Glutamatergic neuron (in vitro differentiated cells): ENCODE measurements at regions not wholly inside any gene's neighbourhood (a gene's known extent, or its start where the extent isn't known, plus 50 kb on each side); places are given as distances from the start of the nearest gene placed in this dataset.

Experiments used
- DNase-seq: peaks from one replicate; pipeline ENCODE4 v3.0.0; 2022
- H3K27ac Mint-ChIP-seq: one replicate; pipeline ENCODE4 v1.8.0; 2020; ENCODE audit warnings: mild to moderate bottlenecking, mixed read lengths, inconsistent platforms; ENCODE audit not compliant: unreplicated experiment
- H3K27me3 Mint-ChIP-seq: one replicate; pipeline ENCODE4 v1.8.0; 2020; ENCODE audit warnings: mild to moderate bottlenecking, moderate library complexity, mixed read lengths, inconsistent platforms; ENCODE audit not compliant: unreplicated experiment
- H3K36me3 Mint-ChIP-seq: one replicate; pipeline ENCODE4 v1.8.0; 2020; ENCODE audit warnings: mild to moderate bottlenecking, mixed read lengths, inconsistent platforms; ENCODE audit not compliant: unreplicated experiment
- H3K4me1 Mint-ChIP-seq: one replicate; pipeline ENCODE4 v1.8.0; 2020; ENCODE audit warnings: mild to moderate bottlenecking, low read depth, mixed read lengths, inconsistent platforms; ENCODE audit not compliant: unreplicated experiment
- H3K4me3 Mint-ChIP-seq: one replicate; pipeline ENCODE4 v1.8.0; 2020; ENCODE audit warnings: mild to moderate bottlenecking, mixed read lengths, inconsistent platforms; ENCODE audit not compliant: unreplicated experiment
- H3K9me3 Mint-ChIP-seq: one replicate; pipeline ENCODE4 v1.8.0; 2020; ENCODE audit warnings: mild to moderate bottlenecking, moderate library complexity, mixed read lengths, inconsistent platforms; ENCODE audit not compliant: unreplicated experiment
- CTCF ChIP-seq: fragments of 200-600 bp; sonication (generic); IDR thresholded peaks from one replicate; pipeline ENCODE4 v1.5.0; 2021; ENCODE audit not compliant: partially characterized antibody, unreplicated experiment

GRCh38 chr4:41806807-41807206, 58.3 kb upstream of the PHOX2B start:
- no peak for TF ChIP-seq CTCF
- Mint-ChIP-seq H3K27me3 (peaks cover 6% of the 10 kb centered on the region), H3K4me1 (peaks cover 5% of the 10 kb centered on the region), H3K4me3 (no peak overlapping the region), H3K27ac (no peak overlapping the region), H3K9me3 (no peaks in the 10 kb centered on the region), H3K36me3 (no peaks in the 10 kb centered on the region)
- DNase-seq: no peak

GRCh38 chr4:41802590-41802989, 54.1 kb upstream of the PHOX2B start:
- Mint-ChIP-seq H3K36me3 (peaks cover 6% of the 10 kb centered on the region), H3K27me3 (no peaks in the 10 kb centered on the region), H3K4me3 (no peak overlapping the region), H3K4me1 (peaks cover 19% of the 10 kb centered on the region), H3K9me3 (no peaks in the 10 kb centered on the region), H3K27ac (no peak overlapping the region)
- DNase-seq: no peak
- TF ChIP-seq CTCF: no peak

- H3K27me3 Mint-ChIP-seq: peaks cover 2% of the 10 kb centered on the region
- H3K4me3 Mint-ChIP-seq: no peak overlapping the region
- DNase-seq: no peak
- peaks cover 6% of the 10 kb centered on the region for H3K36me3 Mint-ChIP-seq
- H3K27ac Mint-ChIP-seq: no peak overlapping the region
- no peak for TF ChIP-seq CTCF
- peaks cover 4% of the 10 kb centered on the region for H3K9me3 Mint-ChIP-seq
- H3K4me1 Mint-ChIP-seq: peaks cover 43% of the 10 kb centered on the region
Observed at GRCh38 chr4:41799126-41799525, 50.6 kb upstream of the PHOX2B start.
